ENCODE measurements at regions not wholly inside any gene's neighbourhood (a gene's known extent, or its start where the extent isn't known, plus 50 kb on each side); places are given as distances from the start of the nearest gene placed in this dataset.

- TF ChIP-seq CTCF (IDR thresholded peaks at IDR 0.05; ENCODE audit: low read length) (no peak), EZH2 (optimal IDR thresholded peaks at IDR 0.05; ENCODE audit: low read depth, low read length) (no peak), EZH2phosphoT487 (IDR thresholded peaks at IDR 0.05; ENCODE audit: low read length) (no peak)
Observed at GRCh38 chr2:59084326-59084725, 843.2 kb upstream of the FANCL start.

Measured in MM.1S (cell line).